Choroid plexus epithelial cell (primary cell): ENCODE measurements at regions not wholly inside any gene's neighbourhood (a gene's known extent, or its start where the extent isn't known, plus 50 kb on each side); places are given as distances from the start of the nearest gene placed in this dataset.

Experiments used
- DNase-seq: peaks from one replicate; pipeline ENCODE4 v3.0.0-alpha.2; 2010; ENCODE audit warnings: low read depth
- H3K4me3 ChIP-seq: 2 replicates; pipeline ENCODE4 v1.5.1; 2011; ENCODE audit warnings: low read depth, mild to moderate bottlenecking, control low read depth, low read length, moderate library complexity
- CTCF ChIP-seq: conservative IDR thresholded peaks from 2 replicates; pipeline ENCODE4 v1.5.1; 2011; ENCODE audit warnings: low read depth, mild to moderate bottlenecking, control low read depth, inconsistent platforms, low read length, moderate library complexity

- DNase-seq: no peak
- no peak overlapping the region for H3K4me3 ChIP-seq
- no peak for TF ChIP-seq CTCF
Measured at GRCh38 chr5:125210242-125210947, 464.0 kb upstream of the ZNF608 start.

GRCh38 chr5:125214080-125214479 lies 467.6 kb upstream of the ZNF608 start:
- TF ChIP-seq CTCF: no peak
- no peak for DNase-seq
- H3K4me3 ChIP-seq: no peak overlapping the region

- TF ChIP-seq CTCF: no peak
- no peak overlapping the region for H3K4me3 ChIP-seq
- DNase-seq: no peak
Measured at GRCh38 chr5:125215593-125215992, 469.2 kb upstream of the ZNF608 start.

- no peak for TF ChIP-seq CTCF
- no peak overlapping the region for H3K4me3 ChIP-seq
Measured at GRCh38 chr5:125219710-125220109, 473.3 kb upstream of the ZNF608 start.

GRCh38 chr5:125220284-125220683 lies 473.8 kb upstream of the ZNF608 start:
- no peak for TF ChIP-seq CTCF
- no peak overlapping the region for H3K4me3 ChIP-seq
- DNase-seq: no peak

More at GRCh38 chr5:125219710-125220109, 473.3 kb upstream of the ZNF608 start:
- DNase-seq: no peak

GRCh38 chr5:125222597-125223240 lies 476.3 kb upstream of the ZNF608 start:
- H3K4me3 ChIP-seq: no peak overlapping the region
- DNase-seq: no peak
- no peak for TF ChIP-seq CTCF

- H3K4me3 ChIP-seq: no peak overlapping the region
- no peak for TF ChIP-seq CTCF
- no peak for DNase-seq
Measured at GRCh38 chr5:125225424-125225823, 479.0 kb upstream of the ZNF608 start.
